ENCODE measurements at regions not wholly inside any gene's neighbourhood (a gene's known extent, or its start where the extent isn't known, plus 50 kb on each side); places are given as distances from the start of the nearest gene placed in this dataset.

DNA sequence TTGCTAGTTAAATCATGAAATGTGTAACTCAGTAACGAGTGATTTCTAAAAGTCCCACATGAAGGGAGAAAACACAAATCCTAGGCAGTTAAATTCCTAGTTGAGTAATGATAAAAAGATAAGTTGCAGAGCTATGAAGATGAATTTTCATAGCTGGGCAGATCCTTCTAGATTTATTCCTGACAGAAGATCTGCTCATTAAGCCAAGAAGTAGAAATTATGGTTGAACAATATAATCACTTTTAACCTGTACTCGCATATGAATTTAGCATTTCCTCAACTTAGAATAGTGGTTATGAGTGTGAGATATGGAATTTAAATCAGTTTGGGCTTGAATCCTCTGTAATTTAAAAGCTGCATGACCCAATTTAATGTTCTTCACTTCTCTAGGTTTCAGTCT lies 359.2 kb upstream of the HSF2 start:
- Histone ChIP-seq H4K20me1 (ENCODE audit: insufficient read depth) (no peaks in the 10 kb centered on the region), H3K4me2 (ENCODE audit: low read length) (no peak overlapping the region), H3K27ac (ENCODE audit: low read length) (no peak overlapping the region), H3K4me3 (ENCODE audit: low read length) (no peak overlapping the region), H3K79me2 (replicated peaks; ENCODE audit: insufficient read depth, low read length) (no peaks in the 10 kb centered on the region), H2AFZ (ENCODE audit: low read depth, low read length) (no peak overlapping the region), H3K36me3 (ENCODE audit: insufficient read depth, low read length) (no peaks in the 10 kb centered on the region), H3K27me3 (ENCODE audit: insufficient read depth, low read depth, low read length) (no peaks in the 10 kb centered on the region), H3K9ac (ENCODE audit: low read length) (no peak overlapping the region), H3F3A (ENCODE audit: insufficient read depth, low read length, poor library complexity, severe bottlenecking) (no peaks in the 10 kb centered on the region), H3K9me2 (ENCODE audit: insufficient read depth, low read length) (no peaks in the 10 kb centered on the region), H3K9me3 (ENCODE audit: low read length) (no peaks in the 10 kb centered on the region)
- TF ChIP-seq, protein P1, sequence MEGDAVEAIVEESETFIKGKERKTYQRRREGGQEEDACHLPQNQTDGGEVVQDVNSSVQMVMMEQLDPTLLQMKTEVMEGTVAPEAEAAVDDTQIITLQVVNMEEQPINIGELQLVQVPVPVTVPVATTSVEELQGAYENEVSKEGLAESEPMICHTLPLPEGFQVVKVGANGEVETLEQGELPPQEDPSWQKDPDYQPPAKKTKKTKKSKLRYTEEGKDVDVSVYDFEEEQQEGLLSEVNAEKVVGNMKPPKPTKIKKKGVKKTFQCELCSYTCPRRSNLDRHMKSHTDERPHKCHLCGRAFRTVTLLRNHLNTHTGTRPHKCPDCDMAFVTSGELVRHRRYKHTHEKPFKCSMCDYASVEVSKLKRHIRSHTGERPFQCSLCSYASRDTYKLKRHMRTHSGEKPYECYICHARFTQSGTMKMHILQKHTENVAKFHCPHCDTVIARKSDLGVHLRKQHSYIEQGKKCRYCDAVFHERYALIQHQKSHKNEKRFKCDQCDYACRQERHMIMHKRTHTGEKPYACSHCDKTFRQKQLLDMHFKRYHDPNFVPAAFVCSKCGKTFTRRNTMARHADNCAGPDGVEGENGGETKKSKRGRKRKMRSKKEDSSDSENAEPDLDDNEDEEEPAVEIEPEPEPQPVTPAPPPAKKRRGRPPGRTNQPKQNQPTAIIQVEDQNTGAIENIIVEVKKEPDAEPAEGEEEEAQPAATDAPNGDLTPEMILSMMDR (IDR thresholded peaks at IDR 0.05; ENCODE audit: poor library complexity, severe bottlenecking): no peak
- TF ChIP-seq EP300 (conservative IDR thresholded peaks at IDR 0.05; ENCODE audit: poor library complexity, severe bottlenecking): no peak
- no peak for TF ChIP-seq RAD21 (conservative IDR thresholded peaks at IDR 0.05)
- TF ChIP-seq EZH2 (IDR thresholded peaks at IDR 0.05; ENCODE audit: borderline replicate concordance, insufficient read depth, low read length, poor library complexity, severe bottlenecking): no peak

DNA sequence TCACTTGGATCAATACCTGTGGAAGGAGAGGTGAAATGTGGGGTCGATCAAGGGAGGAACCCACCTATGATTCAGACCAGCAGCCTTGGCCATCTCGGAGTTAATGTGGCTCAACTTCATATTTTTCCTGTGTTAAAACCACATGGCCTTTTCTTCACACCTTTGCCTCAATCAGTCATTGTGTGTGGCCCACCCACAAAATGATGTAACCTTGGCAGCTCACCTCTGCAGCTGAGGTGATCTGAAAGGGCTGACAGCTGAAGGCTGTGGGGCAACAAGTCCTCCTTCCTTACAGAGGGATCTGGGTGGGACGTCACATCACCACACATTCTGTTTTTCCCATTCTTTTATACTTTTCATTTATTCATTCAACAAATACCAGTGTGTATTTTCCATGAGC lies 357.1 kb upstream of the HSF2 start:
- Histone ChIP-seq H4K20me1 (ENCODE audit: insufficient read depth) (no peaks in the 10 kb centered on the region), H2AFZ (ENCODE audit: low read depth, low read length) (no peak overlapping the region), H3K9me3 (ENCODE audit: low read length) (no peaks in the 10 kb centered on the region), H3K27me3 (ENCODE audit: insufficient read depth, low read depth, low read length) (no peaks in the 10 kb centered on the region), H3K9ac (ENCODE audit: low read length) (no peak overlapping the region), H3K36me3 (ENCODE audit: insufficient read depth, low read length) (no peaks in the 10 kb centered on the region), H3K27ac (ENCODE audit: low read length) (no peak overlapping the region), H3K4me2 (ENCODE audit: low read length) (no peak overlapping the region), H3K9me2 (ENCODE audit: insufficient read depth, low read length) (no peaks in the 10 kb centered on the region), H3K79me2 (replicated peaks; ENCODE audit: insufficient read depth, low read length) (no peaks in the 10 kb centered on the region), H3K4me3 (ENCODE audit: low read length) (no peak overlapping the region), H3F3A (ENCODE audit: insufficient read depth, low read length, poor library complexity, severe bottlenecking) (no peaks in the 10 kb centered on the region)
- TF ChIP-seq TAF1 (IDR thresholded peaks at IDR 0.05; ENCODE audit: low read depth) (no peak), RAD21 (conservative IDR thresholded peaks at IDR 0.05) (no peak)
- TF ChIP-seq, protein P1 (IDR thresholded peaks at IDR 0.05; ENCODE audit: poor library complexity, severe bottlenecking): no peak

DNA sequence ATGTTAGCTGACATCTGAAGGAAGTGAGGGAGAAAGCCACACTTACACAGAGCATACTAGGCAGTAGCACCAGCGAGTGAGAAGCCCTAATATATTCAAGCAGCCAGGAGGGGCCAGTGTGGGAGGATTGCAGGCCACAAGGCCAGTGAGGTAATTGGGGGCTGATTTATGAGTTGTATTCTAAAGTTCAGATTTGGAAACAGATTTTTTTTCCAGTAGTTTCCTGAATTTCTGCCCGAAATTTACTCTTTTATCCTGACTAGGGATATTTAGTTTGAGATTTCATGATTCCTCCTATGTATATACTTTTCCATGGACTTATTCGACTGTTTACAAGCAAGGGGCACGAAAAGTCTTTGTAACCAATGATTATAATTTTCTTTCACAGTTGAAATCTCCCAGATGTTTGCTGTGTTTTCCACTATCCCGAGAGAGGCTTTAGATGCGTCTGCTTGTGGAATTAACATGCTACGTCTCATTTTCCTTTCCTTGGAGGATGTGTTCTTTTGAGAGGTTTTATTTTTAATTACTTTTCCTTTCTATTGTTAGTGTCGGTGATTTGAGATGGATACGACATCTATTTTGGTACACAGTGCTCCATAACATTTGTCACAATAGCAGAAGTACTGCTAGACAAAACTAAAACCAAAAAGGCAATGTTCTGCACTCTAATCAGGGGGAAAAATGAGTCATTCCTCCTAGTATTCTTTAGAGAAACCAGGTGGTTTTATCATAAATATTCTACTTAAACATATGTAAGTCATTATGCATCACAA lies 356.3 kb upstream of the HSF2 start:
- TF ChIP-seq TAF1 (IDR thresholded peaks at IDR 0.05; ENCODE audit: low read depth): no peak
- TF ChIP-seq, protein P2, sequence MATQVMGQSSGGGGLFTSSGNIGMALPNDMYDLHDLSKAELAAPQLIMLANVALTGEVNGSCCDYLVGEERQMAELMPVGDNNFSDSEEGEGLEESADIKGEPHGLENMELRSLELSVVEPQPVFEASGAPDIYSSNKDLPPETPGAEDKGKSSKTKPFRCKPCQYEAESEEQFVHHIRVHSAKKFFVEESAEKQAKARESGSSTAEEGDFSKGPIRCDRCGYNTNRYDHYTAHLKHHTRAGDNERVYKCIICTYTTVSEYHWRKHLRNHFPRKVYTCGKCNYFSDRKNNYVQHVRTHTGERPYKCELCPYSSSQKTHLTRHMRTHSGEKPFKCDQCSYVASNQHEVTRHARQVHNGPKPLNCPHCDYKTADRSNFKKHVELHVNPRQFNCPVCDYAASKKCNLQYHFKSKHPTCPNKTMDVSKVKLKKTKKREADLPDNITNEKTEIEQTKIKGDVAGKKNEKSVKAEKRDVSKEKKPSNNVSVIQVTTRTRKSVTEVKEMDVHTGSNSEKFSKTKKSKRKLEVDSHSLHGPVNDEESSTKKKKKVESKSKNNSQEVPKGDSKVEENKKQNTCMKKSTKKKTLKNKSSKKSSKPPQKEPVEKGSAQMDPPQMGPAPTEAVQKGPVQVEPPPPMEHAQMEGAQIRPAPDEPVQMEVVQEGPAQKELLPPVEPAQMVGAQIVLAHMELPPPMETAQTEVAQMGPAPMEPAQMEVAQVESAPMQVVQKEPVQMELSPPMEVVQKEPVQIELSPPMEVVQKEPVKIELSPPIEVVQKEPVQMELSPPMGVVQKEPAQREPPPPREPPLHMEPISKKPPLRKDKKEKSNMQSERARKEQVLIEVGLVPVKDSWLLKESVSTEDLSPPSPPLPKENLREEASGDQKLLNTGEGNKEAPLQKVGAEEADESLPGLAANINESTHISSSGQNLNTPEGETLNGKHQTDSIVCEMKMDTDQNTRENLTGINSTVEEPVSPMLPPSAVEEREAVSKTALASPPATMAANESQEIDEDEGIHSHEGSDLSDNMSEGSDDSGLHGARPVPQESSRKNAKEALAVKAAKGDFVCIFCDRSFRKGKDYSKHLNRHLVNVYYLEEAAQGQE (IDR thresholded peaks at IDR 0.05; ENCODE audit: borderline replicate concordance): no peak
- no peak for TF ChIP-seq EZH2 (IDR thresholded peaks at IDR 0.05; ENCODE audit: borderline replicate concordance, insufficient read depth, low read length, poor library complexity, severe bottlenecking)
- TF ChIP-seq MXI1 (conservative IDR thresholded peaks at IDR 0.05; ENCODE audit: poor library complexity, severe bottlenecking): no peak
- H3K27ac ChIP-seq (ENCODE audit: low read length): no peak overlapping the region
- H2AFZ ChIP-seq (ENCODE audit: low read depth, low read length): no peak overlapping the region
- H3K9me2 ChIP-seq (ENCODE audit: insufficient read depth, low read length): no peaks in the 10 kb centered on the region
- no peak overlapping the region for H3K9ac ChIP-seq (ENCODE audit: low read length)
- H3K79me2 ChIP-seq (replicated peaks; ENCODE audit: insufficient read depth, low read length): no peaks in the 10 kb centered on the region
- H3K9me3 ChIP-seq (ENCODE audit: low read length): no peaks in the 10 kb centered on the region
- no peaks in the 10 kb centered on the region for H3K27me3 ChIP-seq (ENCODE audit: insufficient read depth, low read depth, low read length)
- no peaks in the 10 kb centered on the region for H3K36me3 ChIP-seq (ENCODE audit: insufficient read depth, low read length)
- H3F3A ChIP-seq (ENCODE audit: insufficient read depth, low read length, poor library complexity, severe bottlenecking): no peaks in the 10 kb centered on the region
- no peak overlapping the region for H3K4me3 ChIP-seq (ENCODE audit: low read length)
- H3K4me2 ChIP-seq (ENCODE audit: low read length): no peak overlapping the region
- no peaks in the 10 kb centered on the region for H4K20me1 ChIP-seq (ENCODE audit: insufficient read depth)
